Ammon's horn (tissue), 1 donor: ENCODE measurements at regions not wholly inside any gene's neighbourhood (a gene's known extent, or its start where the extent isn't known, plus 50 kb on each side); places are given as distances from the start of the nearest gene placed in this dataset.
"Not testable (repeated sequence)": the region's sequence is repeated elsewhere in the genome, so short reads cannot be mapped to it uniquely, and the experiment has no call there.

ENCODE experiments used
- DNase-seq: peaks from one replicate; pipeline ENCODE4 v3.0.0-alpha.2; 2016; ENCODE audit warnings: low spot score

GRCh38 chr3:191076903-191077552 lies 122.0 kb upstream of the OSTN start:
- DNase-seq: no peak

GRCh38 chr3:191074511-191074910 lies 124.5 kb upstream of the OSTN start:
- DNase-seq: no peak

GRCh38 chr3:191070762-191071403 lies 128.2 kb upstream of the OSTN start:
- no peak for DNase-seq

- no peak for DNase-seq
Measured at GRCh38 chr3:191070201-191070600, 128.8 kb upstream of the OSTN start.

GRCh38 chr3:191068946-191069813 lies 129.9 kb upstream of the OSTN start:
- no peak for DNase-seq

- DNase-seq: no peak
Measured at GRCh38 chr3:191066669-191067068, 132.4 kb upstream of the OSTN start.

- no peak for DNase-seq
Measured at GRCh38 chr3:191065181-191065805, 133.7 kb upstream of the OSTN start.

GRCh38 chr3:191051037-191051436 lies 148.0 kb upstream of the OSTN start:
- DNase-seq: peak; percentile 27

- no peak for DNase-seq
Measured at GRCh38 chr3:191047930-191048329, 151.1 kb upstream of the OSTN start.

- no peak for DNase-seq
Measured at GRCh38 chr3:191030929-191031328, 168.1 kb upstream of the OSTN start.

GRCh38 chr3:191030491-191030890 lies 168.0 kb upstream of the GMNC start:
- DNase-seq: no peak

- DNase-seq: no peak
Measured at GRCh38 chr3:191026746-191027145, 164.3 kb upstream of the GMNC start.

GRCh38 chr3:191020730-191021396 lies 158.4 kb upstream of the GMNC start:
- DNase-seq: no peak

GRCh38 chr3:191019855-191020254 lies 157.4 kb upstream of the GMNC start:
- DNase-seq: no peak

- DNase-seq: not testable (repeated sequence)
Measured at GRCh38 chr3:191015960-191016359, 153.5 kb upstream of the GMNC start.

- DNase-seq: no peak
Measured at GRCh38 chr3:191008074-191008473, 145.6 kb upstream of the GMNC start.

- DNase-seq: peak; percentile 27
Measured at GRCh38 chr3:191005790-191006189, 143.3 kb upstream of the GMNC start.

- no peak for DNase-seq
Measured at GRCh38 chr3:191003742-191004141, 141.2 kb upstream of the GMNC start.

- DNase-seq: peak; percentile 3
Measured at GRCh38 chr3:190996181-190996775, 133.8 kb upstream of the GMNC start.

- no peak for DNase-seq
Measured at GRCh38 chr3:190995156-190995555, 132.7 kb upstream of the GMNC start.

GRCh38 chr3:190990898-190991297 lies 128.4 kb upstream of the GMNC start:
- no peak for DNase-seq

- DNase-seq: no peak
Measured at GRCh38 chr3:190989218-190989617, 126.7 kb upstream of the GMNC start.
